Activated T-helper 1 cell treated with anti-CD3 and anti-CD28 coated beads, Interleukin-12 subunit alpha, Interleukin-12 subunit beta, Interleukin-2, Interleukin-4 antibody, amounts not matched to agents 30 ng/mL and 10 ng/mL and 1 ng/mL, durations not matched to agents 14 hours and 24 hours and 36 hours (primary cell): ENCODE measurements at regions not wholly inside any gene's neighbourhood (a gene's known extent, or its start where the extent isn't known, plus 50 kb on each side); places are given as distances from the start of the nearest gene placed in this dataset.

Source experiments
- DNase-seq: peaks from one replicate; pipeline ENCODE4 v3.0.0; 2021; ENCODE audit warnings: low spot score
- H3K27ac Mint-ChIP-seq: one replicate; pipeline ENCODE4 v1.8.0; 2021; ENCODE audit warnings: mild to moderate bottlenecking, mixed read lengths
- H3K27me3 Mint-ChIP-seq: one replicate; pipeline ENCODE4 v1.8.0; 2022; ENCODE audit warnings: mild to moderate bottlenecking, moderate library complexity, mixed read lengths; ENCODE audit not compliant: insufficient read depth
- H3K36me3 Mint-ChIP-seq: one replicate; pipeline ENCODE4 v1.8.0; 2021; ENCODE audit warnings: low read depth, mixed read lengths
- H3K4me1 Mint-ChIP-seq: one replicate; pipeline ENCODE4 v1.8.0; 2021; ENCODE audit warnings: low read depth, mixed read lengths
- H3K4me3 Mint-ChIP-seq: one replicate; pipeline ENCODE4 v1.8.0; 2021; ENCODE audit warnings: mild to moderate bottlenecking, moderate library complexity, mixed read lengths
- H3K9me3 Mint-ChIP-seq: one replicate; pipeline ENCODE4 v1.8.0; 2021; ENCODE audit warnings: mixed read lengths
- intact Hi-C: fragments of 100-400 bp; cut with micrococcal nuclease; formaldehyde crosslinking; loops from one replicate; pipeline ENCODE4 v1.15.1; 2024

GRCh38 chr1:164180824-164181223 is 378.2 kb upstream of the PBX1 start:
- intact Hi-C loops: no loop called here
- Mint-ChIP-seq H3K9me3 (peaks cover 13% of the 10 kb centered on the region), H3K36me3 (no peaks in the 10 kb centered on the region), H3K4me3 (no peak overlapping the region), H3K4me1 (no peaks in the 10 kb centered on the region), H3K27me3 (no peaks in the 10 kb centered on the region), H3K27ac (no peak overlapping the region)
- no peak for DNase-seq

GRCh38 chr1:164183854-164184635 is 374.9 kb upstream of the PBX1 start:
- H3K4me1 Mint-ChIP-seq: no peaks in the 10 kb centered on the region
- intact Hi-C loops: no loop called here
- no peak overlapping the region for H3K27ac Mint-ChIP-seq
- H3K4me3 Mint-ChIP-seq: no peak overlapping the region
- H3K27me3 Mint-ChIP-seq: no peaks in the 10 kb centered on the region
- H3K9me3 Mint-ChIP-seq: peaks cover 6% of the 10 kb centered on the region
- DNase-seq: no peak
- H3K36me3 Mint-ChIP-seq: no peaks in the 10 kb centered on the region

- no peak overlapping the region for H3K27ac Mint-ChIP-seq
- intact Hi-C loops: no loop called here
- H3K27me3 Mint-ChIP-seq: no peaks in the 10 kb centered on the region
- H3K9me3 Mint-ChIP-seq: peaks cover 7% of the 10 kb centered on the region
- H3K4me3 Mint-ChIP-seq: no peak overlapping the region
- no peaks in the 10 kb centered on the region for H3K36me3 Mint-ChIP-seq
- no peaks in the 10 kb centered on the region for H3K4me1 Mint-ChIP-seq
- DNase-seq: no peak
Observed at GRCh38 chr1:164186881-164187280, 372.1 kb upstream of the PBX1 start.

GRCh38 chr1:164188497-164188896 is 370.5 kb upstream of the PBX1 start:
- intact Hi-C loops: no loop called here
- Mint-ChIP-seq H3K36me3 (no peaks in the 10 kb centered on the region), H3K9me3 (peaks cover 12% of the 10 kb centered on the region), H3K4me1 (no peaks in the 10 kb centered on the region), H3K4me3 (no peak overlapping the region), H3K27me3 (no peaks in the 10 kb centered on the region), H3K27ac (no peak overlapping the region)
- no peak for DNase-seq

GRCh38 chr1:164191191-164191590 is 367.8 kb upstream of the PBX1 start:
- H3K36me3 Mint-ChIP-seq: no peaks in the 10 kb centered on the region
- no peaks in the 10 kb centered on the region for H3K27me3 Mint-ChIP-seq
- no peak overlapping the region for H3K27ac Mint-ChIP-seq
- intact Hi-C loops: no loop called here
- H3K4me1 Mint-ChIP-seq: no peaks in the 10 kb centered on the region
- H3K4me3 Mint-ChIP-seq: no peak overlapping the region
- peaks cover 12% of the 10 kb centered on the region for H3K9me3 Mint-ChIP-seq
- DNase-seq: no peak

GRCh38 chr1:164210211-164210739 is 348.7 kb upstream of the PBX1 start:
- intact Hi-C loops: no loop called here
- peaks cover 7% of the 10 kb centered on the region for H3K9me3 Mint-ChIP-seq
- H3K36me3 Mint-ChIP-seq: no peaks in the 10 kb centered on the region
- H3K4me3 Mint-ChIP-seq: no peak overlapping the region
- no peaks in the 10 kb centered on the region for H3K27me3 Mint-ChIP-seq
- H3K4me1 Mint-ChIP-seq: no peaks in the 10 kb centered on the region
- H3K27ac Mint-ChIP-seq: no peak overlapping the region
- DNase-seq: no peak

GRCh38 chr1:164223378-164223777 is 335.6 kb upstream of the PBX1 start:
- Mint-ChIP-seq H3K27ac (no peak overlapping the region), H3K4me1 (no peaks in the 10 kb centered on the region), H3K36me3 (no peaks in the 10 kb centered on the region), H3K9me3 (peaks cover 24% of the 10 kb centered on the region), H3K4me3 (no peak overlapping the region), H3K27me3 (no peaks in the 10 kb centered on the region)
- intact Hi-C loops: no loop called here
- DNase-seq: no peak

GRCh38 chr1:164225011-164225410 is 334.0 kb upstream of the PBX1 start:
- H3K4me1 Mint-ChIP-seq: no peaks in the 10 kb centered on the region
- H3K27me3 Mint-ChIP-seq: no peaks in the 10 kb centered on the region
- no peak overlapping the region for H3K27ac Mint-ChIP-seq
- H3K36me3 Mint-ChIP-seq: no peaks in the 10 kb centered on the region
- no peak for DNase-seq
- no peak overlapping the region for H3K4me3 Mint-ChIP-seq
- peaks cover 18% of the 10 kb centered on the region for H3K9me3 Mint-ChIP-seq
- intact Hi-C loops: no loop called here

- Mint-ChIP-seq H3K27me3 (no peaks in the 10 kb centered on the region), H3K27ac (no peak overlapping the region), H3K9me3 (peaks cover 18% of the 10 kb centered on the region), H3K4me3 (no peak overlapping the region), H3K36me3 (no peaks in the 10 kb centered on the region), H3K4me1 (no peaks in the 10 kb centered on the region)
- DNase-seq: no peak
- intact Hi-C loops: no loop called here
Observed at GRCh38 chr1:164226977-164227376, 332.0 kb upstream of the PBX1 start.

- Mint-ChIP-seq H3K36me3 (no peaks in the 10 kb centered on the region), H3K27ac (no peak overlapping the region), H3K27me3 (no peaks in the 10 kb centered on the region), H3K4me1 (no peaks in the 10 kb centered on the region), H3K4me3 (no peak overlapping the region), H3K9me3 (peaks cover 16% of the 10 kb centered on the region)
- no peak for DNase-seq
- intact Hi-C loops: no loop called here
Observed at GRCh38 chr1:164228928-164229327, 330.1 kb upstream of the PBX1 start.

GRCh38 chr1:164233149-164233548 is 325.8 kb upstream of the PBX1 start:
- no peaks in the 10 kb centered on the region for H3K4me1 Mint-ChIP-seq
- no peaks in the 10 kb centered on the region for H3K27me3 Mint-ChIP-seq
- intact Hi-C loops: no loop called here
- H3K36me3 Mint-ChIP-seq: no peaks in the 10 kb centered on the region
- no peak for DNase-seq
- no peak overlapping the region for H3K27ac Mint-ChIP-seq
- no peak overlapping the region for H3K4me3 Mint-ChIP-seq
- no peaks in the 10 kb centered on the region for H3K9me3 Mint-ChIP-seq

- Mint-ChIP-seq H3K36me3 (no peaks in the 10 kb centered on the region), H3K4me3 (no peak overlapping the region), H3K27me3 (no peaks in the 10 kb centered on the region), H3K27ac (no peak overlapping the region), H3K4me1 (no peaks in the 10 kb centered on the region), H3K9me3 (peaks cover 15% of the 10 kb centered on the region)
- intact Hi-C loops: no loop called here
- no peak for DNase-seq
Observed at GRCh38 chr1:164240081-164240480, 318.9 kb upstream of the PBX1 start.

- Mint-ChIP-seq H3K9me3 (peaks cover 15% of the 10 kb centered on the region), H3K27ac (no peak overlapping the region), H3K36me3 (no peaks in the 10 kb centered on the region), H3K4me3 (no peak overlapping the region), H3K4me1 (no peaks in the 10 kb centered on the region), H3K27me3 (no peaks in the 10 kb centered on the region)
- intact Hi-C loops: no loop called here
- no peak for DNase-seq
Observed at GRCh38 chr1:164250365-164250764, 308.6 kb upstream of the PBX1 start.

GRCh38 chr1:164256456-164256855 is 302.5 kb upstream of the PBX1 start:
- Mint-ChIP-seq H3K4me3 (no peak overlapping the region), H3K4me1 (no peaks in the 10 kb centered on the region)

More at GRCh38 chr1:164256456-164256855, 302.5 kb upstream of the PBX1 start:
- peaks cover 18% of the 10 kb centered on the region for H3K9me3 Mint-ChIP-seq
- intact Hi-C loops: no loop called here
- H3K27me3 Mint-ChIP-seq: no peaks in the 10 kb centered on the region
- no peaks in the 10 kb centered on the region for H3K36me3 Mint-ChIP-seq
- no peak for DNase-seq
- H3K27ac Mint-ChIP-seq: no peak overlapping the region
